ENCODE measurements at regions not wholly inside any gene's neighbourhood (a gene's known extent, or its start where the extent isn't known, plus 50 kb on each side); places are given as distances from the start of the nearest gene placed in this dataset.
A peak's percentile ranks its signal among the peaks of the same experiment; 100 is the strongest.

- TF ChIP-seq, protein P1, sequence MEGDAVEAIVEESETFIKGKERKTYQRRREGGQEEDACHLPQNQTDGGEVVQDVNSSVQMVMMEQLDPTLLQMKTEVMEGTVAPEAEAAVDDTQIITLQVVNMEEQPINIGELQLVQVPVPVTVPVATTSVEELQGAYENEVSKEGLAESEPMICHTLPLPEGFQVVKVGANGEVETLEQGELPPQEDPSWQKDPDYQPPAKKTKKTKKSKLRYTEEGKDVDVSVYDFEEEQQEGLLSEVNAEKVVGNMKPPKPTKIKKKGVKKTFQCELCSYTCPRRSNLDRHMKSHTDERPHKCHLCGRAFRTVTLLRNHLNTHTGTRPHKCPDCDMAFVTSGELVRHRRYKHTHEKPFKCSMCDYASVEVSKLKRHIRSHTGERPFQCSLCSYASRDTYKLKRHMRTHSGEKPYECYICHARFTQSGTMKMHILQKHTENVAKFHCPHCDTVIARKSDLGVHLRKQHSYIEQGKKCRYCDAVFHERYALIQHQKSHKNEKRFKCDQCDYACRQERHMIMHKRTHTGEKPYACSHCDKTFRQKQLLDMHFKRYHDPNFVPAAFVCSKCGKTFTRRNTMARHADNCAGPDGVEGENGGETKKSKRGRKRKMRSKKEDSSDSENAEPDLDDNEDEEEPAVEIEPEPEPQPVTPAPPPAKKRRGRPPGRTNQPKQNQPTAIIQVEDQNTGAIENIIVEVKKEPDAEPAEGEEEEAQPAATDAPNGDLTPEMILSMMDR (IDR thresholded peaks at IDR 0.05; ENCODE audit: control insufficient read depth, extremely low read depth, insufficient read depth) = no peak
- no peak overlapping the region for H3K4me3 ChIP-seq (ENCODE audit: low read depth, low read length)
Observed at GRCh38 chr2:126510356-126510755, 145.6 kb upstream of the GYPC start.

DNA sequence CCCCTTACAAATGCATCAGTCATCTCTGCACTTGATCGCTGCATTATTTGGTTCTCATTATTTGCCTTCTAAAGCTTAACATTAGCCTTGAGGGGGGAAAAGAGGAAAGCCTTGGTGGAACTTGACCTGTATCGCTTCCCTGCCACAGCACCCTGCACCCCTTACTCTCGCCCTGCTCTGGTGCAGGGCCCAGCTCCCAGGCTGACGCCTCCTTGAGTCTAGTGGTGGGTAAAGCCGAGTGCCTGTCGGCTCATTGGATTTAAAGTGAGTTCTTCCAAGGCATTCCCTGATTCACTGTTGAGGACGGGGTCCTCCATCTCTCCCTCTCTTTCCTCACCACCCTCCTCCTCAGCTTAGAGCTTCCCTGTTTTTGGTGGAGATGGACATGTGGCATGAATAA, 145.0 kb upstream of the GYPC start:
- TF ChIP-seq, protein P1 (IDR thresholded peaks at IDR 0.05; ENCODE audit: control insufficient read depth, extremely low read depth, insufficient read depth) = no peak
- DNase-seq (ENCODE audit: low read depth) = no peak
- H3K4me3 ChIP-seq (ENCODE audit: low read depth, low read length) = no peak overlapping the region

More at GRCh38 chr2:126510356-126510755, 145.6 kb upstream of the GYPC start:
- DNase-seq (ENCODE audit: low read depth) = no peak

GRCh38 chr2:126512026-126512425, 143.9 kb upstream of the GYPC start:
- no peak overlapping the region for H3K4me3 ChIP-seq (ENCODE audit: low read depth, low read length)
- TF ChIP-seq, protein P1 (IDR thresholded peaks at IDR 0.05; ENCODE audit: control insufficient read depth, extremely low read depth, insufficient read depth) = no peak
- no peak for DNase-seq (ENCODE audit: low read depth)

DNA sequence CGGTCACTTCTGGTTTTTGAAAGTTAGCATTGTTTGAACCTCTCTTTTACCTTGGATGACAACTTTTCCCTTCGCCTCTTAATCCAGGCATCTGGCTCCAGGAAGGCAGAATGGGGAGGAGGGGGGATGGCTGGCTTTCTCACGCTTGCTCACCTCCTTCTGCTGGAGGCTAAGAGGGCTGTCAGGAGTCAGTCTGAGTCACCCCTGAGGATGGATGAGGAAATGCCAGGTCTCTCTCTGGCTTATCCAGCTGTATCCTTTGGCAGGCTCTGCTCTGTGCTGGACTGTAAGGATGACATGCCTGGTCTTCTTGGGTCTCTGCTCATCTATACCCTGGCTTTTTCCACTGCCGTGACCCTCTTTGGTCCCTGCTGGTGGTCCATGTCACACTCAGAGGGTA, 142.9 kb upstream of the GYPC start:
- H3K4me3 ChIP-seq (ENCODE audit: low read depth, low read length) = no peak overlapping the region
- TF ChIP-seq, protein P1 (IDR thresholded peaks at IDR 0.05; ENCODE audit: control insufficient read depth, extremely low read depth, insufficient read depth) = no peak
- no peak for DNase-seq (ENCODE audit: low read depth)

- DNase-seq (ENCODE audit: low read depth) = no peak
- H3K4me3 ChIP-seq (ENCODE audit: low read depth, low read length) = no peak overlapping the region
- TF ChIP-seq, protein P1 (IDR thresholded peaks at IDR 0.05; ENCODE audit: control insufficient read depth, extremely low read depth, insufficient read depth) = no peak
Observed at GRCh38 chr2:126515471-126515870, 140.5 kb upstream of the GYPC start.

GRCh38 chr2:126518196-126518595, 137.8 kb upstream of the GYPC start:
- no peak for DNase-seq (ENCODE audit: low read depth)
- no peak overlapping the region for H3K4me3 ChIP-seq (ENCODE audit: low read depth, low read length)
- TF ChIP-seq, protein P1 (IDR thresholded peaks at IDR 0.05; ENCODE audit: control insufficient read depth, extremely low read depth, insufficient read depth) = no peak

GRCh38 chr2:126527836-126528490, 128.0 kb upstream of the GYPC start:
- TF ChIP-seq, protein P1 (IDR thresholded peaks at IDR 0.05; ENCODE audit: control insufficient read depth, extremely low read depth, insufficient read depth) = peak; percentile 39
- peak; percentile 13 for DNase-seq (ENCODE audit: low read depth)
- H3K4me3 ChIP-seq (ENCODE audit: low read depth, low read length) = no peak overlapping the region
